ENCODE measurements at regions not wholly inside any gene's neighbourhood (a gene's known extent, or its start where the extent isn't known, plus 50 kb on each side); places are given as distances from the start of the nearest gene placed in this dataset.
A peak's percentile ranks its signal among the peaks of the same experiment; 100 is the strongest.

DNA sequence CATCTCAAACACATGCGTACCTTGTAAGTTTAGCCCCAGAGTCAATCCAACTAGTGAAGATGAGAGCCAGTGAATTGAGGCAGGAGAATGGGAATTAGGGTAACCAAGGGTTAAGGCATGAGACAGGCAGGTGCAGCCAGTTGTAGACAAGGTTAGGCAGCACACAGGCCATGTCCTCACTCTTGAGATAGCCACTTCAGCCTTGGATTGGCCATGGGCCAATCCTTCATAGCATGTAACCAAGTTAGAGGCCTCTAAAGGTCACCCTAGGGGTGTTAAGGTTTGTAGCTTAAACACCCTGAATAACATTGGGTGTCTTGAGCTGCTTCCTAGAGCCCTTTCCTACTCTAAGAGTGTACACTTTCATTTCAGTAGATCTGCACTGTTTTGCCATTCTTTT lies 208.2 kb upstream of the RBM19 start:
- Mint-ChIP-seq H3K27me3 (ENCODE audit: unreplicated experiment) (peaks cover 3% of the 10 kb centered on the region), H3K27ac (ENCODE audit: unreplicated experiment) (no peak overlapping the region), H3K36me3 (ENCODE audit: unreplicated experiment) (no peaks in the 10 kb centered on the region), H3K9me3 (ENCODE audit: unreplicated experiment) (no peaks in the 10 kb centered on the region), H3K4me3 (ENCODE audit: unreplicated experiment) (no peak overlapping the region), H3K4me1 (ENCODE audit: low read depth, unreplicated experiment) (peaks cover 2% of the 10 kb centered on the region)
- DNase-seq = no peak
- TF ChIP-seq, protein P1, sequence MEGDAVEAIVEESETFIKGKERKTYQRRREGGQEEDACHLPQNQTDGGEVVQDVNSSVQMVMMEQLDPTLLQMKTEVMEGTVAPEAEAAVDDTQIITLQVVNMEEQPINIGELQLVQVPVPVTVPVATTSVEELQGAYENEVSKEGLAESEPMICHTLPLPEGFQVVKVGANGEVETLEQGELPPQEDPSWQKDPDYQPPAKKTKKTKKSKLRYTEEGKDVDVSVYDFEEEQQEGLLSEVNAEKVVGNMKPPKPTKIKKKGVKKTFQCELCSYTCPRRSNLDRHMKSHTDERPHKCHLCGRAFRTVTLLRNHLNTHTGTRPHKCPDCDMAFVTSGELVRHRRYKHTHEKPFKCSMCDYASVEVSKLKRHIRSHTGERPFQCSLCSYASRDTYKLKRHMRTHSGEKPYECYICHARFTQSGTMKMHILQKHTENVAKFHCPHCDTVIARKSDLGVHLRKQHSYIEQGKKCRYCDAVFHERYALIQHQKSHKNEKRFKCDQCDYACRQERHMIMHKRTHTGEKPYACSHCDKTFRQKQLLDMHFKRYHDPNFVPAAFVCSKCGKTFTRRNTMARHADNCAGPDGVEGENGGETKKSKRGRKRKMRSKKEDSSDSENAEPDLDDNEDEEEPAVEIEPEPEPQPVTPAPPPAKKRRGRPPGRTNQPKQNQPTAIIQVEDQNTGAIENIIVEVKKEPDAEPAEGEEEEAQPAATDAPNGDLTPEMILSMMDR (IDR thresholded peaks at IDR 0.05; ENCODE audit: partially characterized antibody, unreplicated experiment) = no peak

DNA sequence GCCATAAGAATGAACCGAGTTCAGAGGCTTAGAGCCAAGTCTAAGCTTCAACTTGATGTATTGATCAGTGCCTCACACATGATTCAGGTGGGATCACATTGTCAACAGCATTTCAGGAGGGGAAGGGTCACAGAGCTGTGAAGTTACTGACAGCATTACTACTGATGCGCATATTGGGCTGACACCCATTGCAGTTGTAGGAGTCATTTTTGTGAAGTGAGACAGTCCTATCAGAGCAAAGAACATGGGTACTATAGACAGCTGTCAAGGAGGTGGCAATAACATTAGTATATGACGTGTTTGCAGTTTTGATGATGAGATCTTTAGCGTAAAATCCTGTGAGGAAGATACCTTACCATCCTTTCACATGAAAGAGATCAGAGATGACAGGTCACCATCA lies 206.0 kb upstream of the RBM19 start:
- TF ChIP-seq, protein P1 (IDR thresholded peaks at IDR 0.05; ENCODE audit: partially characterized antibody, unreplicated experiment) = no peak
- H3K27me3 Mint-ChIP-seq (ENCODE audit: unreplicated experiment) = peaks cover 3% of the 10 kb centered on the region
- DNase-seq = no peak
- no peaks in the 10 kb centered on the region for H3K9me3 Mint-ChIP-seq (ENCODE audit: unreplicated experiment)
- no peaks in the 10 kb centered on the region for H3K36me3 Mint-ChIP-seq (ENCODE audit: unreplicated experiment)
- H3K27ac Mint-ChIP-seq (ENCODE audit: unreplicated experiment) = no peak overlapping the region
- H3K4me1 Mint-ChIP-seq (ENCODE audit: low read depth, unreplicated experiment) = peaks cover 2% of the 10 kb centered on the region
- no peak overlapping the region for H3K4me3 Mint-ChIP-seq (ENCODE audit: unreplicated experiment)

DNA sequence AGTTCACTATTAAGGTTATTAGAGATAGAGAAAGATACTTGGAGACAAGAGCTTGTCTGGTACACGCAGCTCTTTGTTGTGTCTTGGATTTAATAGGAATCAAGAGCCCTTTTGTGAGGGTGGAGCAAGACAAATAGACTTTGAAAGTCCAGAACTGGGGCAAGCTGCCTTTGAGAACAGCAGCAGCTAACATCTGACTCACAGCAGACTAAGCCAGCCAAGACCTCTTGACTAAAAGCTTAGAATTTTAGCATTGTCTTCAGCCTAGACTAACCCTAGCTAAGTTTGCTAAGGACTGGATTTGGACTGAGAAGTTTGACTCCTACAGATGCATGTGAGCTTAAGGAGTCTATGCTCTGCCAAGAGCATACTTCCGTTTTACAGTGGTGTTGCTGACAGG lies 201.9 kb upstream of the RBM19 start:
- Mint-ChIP-seq H3K27me3 (ENCODE audit: unreplicated experiment) (peaks cover 5% of the 10 kb centered on the region), H3K27ac (ENCODE audit: unreplicated experiment) (no peak overlapping the region), H3K4me3 (ENCODE audit: unreplicated experiment) (no peak overlapping the region), H3K4me1 (ENCODE audit: low read depth, unreplicated experiment) (no peaks in the 10 kb centered on the region), H3K36me3 (ENCODE audit: unreplicated experiment) (no peaks in the 10 kb centered on the region), H3K9me3 (ENCODE audit: unreplicated experiment) (no peaks in the 10 kb centered on the region)
- DNase-seq = no peak
- TF ChIP-seq, protein P1 (IDR thresholded peaks at IDR 0.05; ENCODE audit: partially characterized antibody, unreplicated experiment) = no peak

DNA sequence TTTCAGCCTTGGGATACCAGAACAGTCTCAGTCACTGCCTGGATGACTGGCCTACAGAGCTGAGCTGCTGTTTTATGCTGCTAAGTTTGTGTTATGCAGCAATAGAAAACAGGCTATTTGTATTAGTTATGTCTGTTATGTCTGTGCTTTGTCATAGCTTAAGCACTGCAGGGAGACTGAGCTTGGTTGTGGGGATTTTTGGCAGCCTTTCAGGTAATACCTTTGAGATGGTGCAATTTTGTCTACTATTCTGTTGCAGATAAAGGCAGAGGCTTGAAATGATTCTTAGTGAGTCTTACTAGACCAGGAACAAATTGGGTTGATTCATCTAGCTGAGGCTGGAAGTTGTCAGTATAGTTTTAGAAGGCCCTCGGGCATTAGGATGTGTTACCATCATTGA lies 201.3 kb upstream of the RBM19 start:
- Mint-ChIP-seq H3K27me3 (ENCODE audit: unreplicated experiment) (peaks cover 2% of the 10 kb centered on the region), H3K36me3 (ENCODE audit: unreplicated experiment) (no peaks in the 10 kb centered on the region), H3K4me3 (ENCODE audit: unreplicated experiment) (no peak overlapping the region), H3K27ac (ENCODE audit: unreplicated experiment) (no peak overlapping the region), H3K4me1 (ENCODE audit: low read depth, unreplicated experiment) (no peaks in the 10 kb centered on the region), H3K9me3 (ENCODE audit: unreplicated experiment) (no peaks in the 10 kb centered on the region)
- TF ChIP-seq, protein P1 (IDR thresholded peaks at IDR 0.05; ENCODE audit: partially characterized antibody, unreplicated experiment) = no peak
- no peak for DNase-seq

DNA sequence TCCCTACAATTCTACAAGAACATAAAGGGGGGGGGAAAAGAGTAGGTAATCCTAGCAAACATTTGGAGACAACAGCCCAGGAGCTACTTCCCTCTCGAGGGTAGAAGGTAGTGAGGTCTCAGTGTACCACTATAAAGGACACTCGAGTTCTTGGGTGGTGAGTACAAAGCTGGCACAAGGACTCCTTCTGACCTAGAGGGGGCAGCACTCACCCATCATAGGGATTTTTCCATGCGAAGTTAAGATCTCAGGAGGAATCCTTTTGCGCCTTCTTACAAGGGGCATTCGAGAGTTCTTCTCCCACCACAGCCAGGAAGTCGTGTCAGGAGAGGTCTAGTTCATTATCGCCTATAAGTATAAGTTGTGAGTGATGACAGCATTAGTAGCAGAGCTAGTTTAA lies 200.2 kb upstream of the RBM19 start:
- Mint-ChIP-seq H3K4me1 (ENCODE audit: low read depth, unreplicated experiment) (no peaks in the 10 kb centered on the region), H3K9me3 (ENCODE audit: unreplicated experiment) (no peaks in the 10 kb centered on the region), H3K27ac (ENCODE audit: unreplicated experiment) (no peak overlapping the region), H3K4me3 (ENCODE audit: unreplicated experiment) (no peak overlapping the region), H3K36me3 (ENCODE audit: unreplicated experiment) (no peaks in the 10 kb centered on the region), H3K27me3 (ENCODE audit: unreplicated experiment) (peaks cover 2% of the 10 kb centered on the region)
- peak; percentile 61 for DNase-seq
- TF ChIP-seq, protein P1 (IDR thresholded peaks at IDR 0.05; ENCODE audit: partially characterized antibody, unreplicated experiment) = peak; percentile 75
